Parathyroid adenoma (tissue), 2 donors: ENCODE measurements at regions not wholly inside any gene's neighbourhood (a gene's known extent, or its start where the extent isn't known, plus 50 kb on each side); places are given as distances from the start of the nearest gene placed in this dataset.

Experiments used
- H2AFZ ChIP-seq: fragments of 300-600 bp; sonication (generic); one replicate; pipeline ENCODE4 v1.7.0; 2017; ENCODE audit warnings: antibody characterized with exemption, mild to moderate bottlenecking
- H3K27ac ChIP-seq: fragments of 300-600 bp; sonication (generic); one replicate; pipeline ENCODE4 v1.7.0; 2017
- H3K27me3 ChIP-seq: fragments of 300-600 bp; sonication (generic); one replicate; pipeline ENCODE4 v1.7.0; 2017; ENCODE audit warnings: low read length; ENCODE audit not compliant: control insufficient read depth, insufficient read depth
- H3K36me3 ChIP-seq: fragments of 300-600 bp; sonication (generic); one replicate; pipeline ENCODE4 v1.7.0; 2017; ENCODE audit warnings: low read length; ENCODE audit not compliant: control insufficient read depth, insufficient read depth
- H3K4me1 ChIP-seq: fragments of 300-600 bp; sonication (generic); one replicate; pipeline ENCODE4 v1.7.0; 2017; ENCODE audit warnings: control low read depth
- H3K4me2 ChIP-seq: fragments of 300-600 bp; sonication (generic); one replicate; pipeline ENCODE4 v1.7.0; 2017; ENCODE audit warnings: low read length
- H3K4me3 ChIP-seq: fragments of 300-600 bp; sonication (generic); one replicate; pipeline ENCODE4 v1.7.0; 2017; ENCODE audit warnings: low read depth, low read length
- H3K79me2 ChIP-seq: fragments of 300-600 bp; sonication (generic); one replicate; pipeline ENCODE4 v1.7.0; 2017; ENCODE audit warnings: control low read depth
- H3K9ac ChIP-seq: fragments of 300-600 bp; sonication (generic); one replicate; pipeline ENCODE4 v1.7.0; 2017; ENCODE audit warnings: mild to moderate bottlenecking
- H3K9me3 ChIP-seq: fragments of 300-600 bp; sonication (generic); one replicate; pipeline ENCODE4 v1.7.0; 2017; ENCODE audit warnings: low read length; ENCODE audit not compliant: control insufficient read depth
- TF ChIP-seq, protein P1 (sequence below): fragments of 300-600 bp; sonication (generic); IDR thresholded peaks from one replicate; pipeline ENCODE4 v1.7.0; 2017; ENCODE audit warnings: antibody characterized with exemption, mild to moderate bottlenecking
- donor health status: primary hyperparathyroidism.

DNA sequence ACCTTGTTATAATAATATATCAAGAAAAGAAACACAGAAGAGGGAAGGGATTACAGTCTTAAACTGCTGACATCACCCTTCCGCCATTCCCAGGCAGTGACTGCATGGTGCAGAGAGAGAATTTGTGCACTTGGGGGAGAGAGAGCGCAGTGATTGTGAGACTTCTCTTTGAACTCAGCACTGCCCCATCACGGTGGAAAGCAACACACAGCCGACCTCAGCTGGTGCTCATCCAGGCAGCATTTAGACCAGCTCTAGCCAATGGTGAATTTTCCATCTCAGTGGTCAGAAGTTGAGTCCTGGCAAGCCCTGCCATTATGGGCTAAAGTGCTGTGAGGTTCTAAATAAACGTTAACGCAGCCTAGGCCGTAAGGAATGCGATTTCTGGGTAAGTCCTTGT, 1681.5 kb downstream of the EFNB2 start:
- no peaks in the 10 kb centered on the region for H3K36me3 ChIP-seq
- H3K4me3 ChIP-seq = no peak overlapping the region
- H3K4me2 ChIP-seq = no peak overlapping the region
- H3K79me2 ChIP-seq = no peaks in the 10 kb centered on the region
- H2AFZ ChIP-seq = no peak overlapping the region
- no peaks in the 10 kb centered on the region for H3K9me3 ChIP-seq
- TF ChIP-seq, protein P1, sequence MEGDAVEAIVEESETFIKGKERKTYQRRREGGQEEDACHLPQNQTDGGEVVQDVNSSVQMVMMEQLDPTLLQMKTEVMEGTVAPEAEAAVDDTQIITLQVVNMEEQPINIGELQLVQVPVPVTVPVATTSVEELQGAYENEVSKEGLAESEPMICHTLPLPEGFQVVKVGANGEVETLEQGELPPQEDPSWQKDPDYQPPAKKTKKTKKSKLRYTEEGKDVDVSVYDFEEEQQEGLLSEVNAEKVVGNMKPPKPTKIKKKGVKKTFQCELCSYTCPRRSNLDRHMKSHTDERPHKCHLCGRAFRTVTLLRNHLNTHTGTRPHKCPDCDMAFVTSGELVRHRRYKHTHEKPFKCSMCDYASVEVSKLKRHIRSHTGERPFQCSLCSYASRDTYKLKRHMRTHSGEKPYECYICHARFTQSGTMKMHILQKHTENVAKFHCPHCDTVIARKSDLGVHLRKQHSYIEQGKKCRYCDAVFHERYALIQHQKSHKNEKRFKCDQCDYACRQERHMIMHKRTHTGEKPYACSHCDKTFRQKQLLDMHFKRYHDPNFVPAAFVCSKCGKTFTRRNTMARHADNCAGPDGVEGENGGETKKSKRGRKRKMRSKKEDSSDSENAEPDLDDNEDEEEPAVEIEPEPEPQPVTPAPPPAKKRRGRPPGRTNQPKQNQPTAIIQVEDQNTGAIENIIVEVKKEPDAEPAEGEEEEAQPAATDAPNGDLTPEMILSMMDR = no peak
- H3K9ac ChIP-seq = no peak overlapping the region
- H3K27ac ChIP-seq = no peak overlapping the region
- no peaks in the 10 kb centered on the region for H3K27me3 ChIP-seq
- no peaks in the 10 kb centered on the region for H3K4me1 ChIP-seq

DNA sequence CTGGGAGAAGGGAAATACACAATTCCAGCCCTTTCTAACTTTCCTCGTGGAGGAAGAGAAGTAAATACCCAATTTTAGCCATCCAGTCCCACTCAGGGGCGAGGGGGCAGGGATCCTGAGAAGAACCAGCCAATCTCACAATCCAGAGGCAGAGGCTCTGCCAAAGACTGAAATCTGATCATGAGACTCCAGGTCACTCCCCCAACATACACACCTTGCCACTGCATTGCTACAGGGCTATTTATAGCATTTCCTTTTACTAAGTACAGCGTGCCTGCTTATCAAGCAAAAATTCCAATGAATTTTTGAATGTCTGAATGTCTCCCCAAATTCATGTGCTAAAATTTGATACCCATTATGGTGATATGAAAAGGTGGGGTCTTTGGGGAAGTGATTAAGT, 1687.5 kb downstream of the EFNB2 start:
- no peaks in the 10 kb centered on the region for H3K36me3 ChIP-seq
- no peaks in the 10 kb centered on the region for H3K4me1 ChIP-seq

DNA sequence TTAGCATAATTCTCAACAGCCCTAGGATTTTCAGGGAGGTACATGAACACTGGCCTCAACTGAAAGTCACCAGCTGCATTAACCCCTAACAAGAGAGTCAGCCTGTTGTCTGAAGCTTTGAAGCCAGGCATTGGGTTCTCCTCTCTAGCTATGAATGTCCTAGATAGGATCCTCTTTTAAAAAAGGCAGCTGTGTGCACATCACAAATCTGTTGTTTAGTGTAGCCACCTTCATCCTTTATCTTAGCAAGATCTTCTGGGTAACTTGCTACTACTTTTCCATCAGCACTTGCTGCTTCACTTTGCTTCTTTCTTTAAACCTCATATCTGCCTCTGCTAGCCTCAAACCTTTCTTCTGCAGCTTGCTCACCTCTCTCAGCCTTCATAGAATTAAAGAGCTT, 1692.1 kb downstream of the EFNB2 start:
- H3K27me3 ChIP-seq = no peaks in the 10 kb centered on the region
- no peak overlapping the region for H2AFZ ChIP-seq
- no peak overlapping the region for H3K4me3 ChIP-seq
- H3K27ac ChIP-seq = no peak overlapping the region
- no peak overlapping the region for H3K9ac ChIP-seq
- no peaks in the 10 kb centered on the region for H3K36me3 ChIP-seq
- H3K4me1 ChIP-seq = no peaks in the 10 kb centered on the region
- TF ChIP-seq, protein P1 = no peak
- H3K79me2 ChIP-seq = no peaks in the 10 kb centered on the region
- no peak overlapping the region for H3K4me2 ChIP-seq
- no peaks in the 10 kb centered on the region for H3K9me3 ChIP-seq

More for the DNA sequence above, 1687.5 kb downstream of the EFNB2 start:
- H3K79me2 ChIP-seq = no peaks in the 10 kb centered on the region
- H3K27ac ChIP-seq = no peak overlapping the region
- peak overlapping the region; percentile 1 for H3K4me2 ChIP-seq
- no peak overlapping the region for H3K9ac ChIP-seq
- no peak overlapping the region for H3K4me3 ChIP-seq
- no peaks in the 10 kb centered on the region for H3K9me3 ChIP-seq
- TF ChIP-seq, protein P1 = no peak
- H3K27me3 ChIP-seq = no peaks in the 10 kb centered on the region
- no peak overlapping the region for H2AFZ ChIP-seq

DNA sequence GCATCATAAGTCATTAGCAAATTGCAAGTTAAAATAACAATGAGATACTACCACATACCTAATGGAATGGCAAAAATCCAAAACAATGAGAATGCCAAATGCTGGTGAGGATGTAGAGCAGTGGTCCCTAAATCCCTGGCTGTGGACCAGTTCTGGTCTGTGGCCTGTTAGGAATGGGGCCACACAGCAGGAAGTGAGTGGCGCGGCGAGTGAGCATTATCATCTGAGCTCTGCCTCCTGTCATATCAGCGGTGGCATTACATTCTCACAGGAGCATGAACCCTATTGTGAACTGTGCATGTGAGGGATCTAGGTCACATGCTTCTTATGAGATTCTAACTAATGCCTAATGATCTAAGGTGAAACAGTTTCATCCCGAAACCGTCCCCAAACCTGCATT, 1694.4 kb downstream of the EFNB2 start:
- Histone ChIP-seq H3K79me2 (no peaks in the 10 kb centered on the region), H2AFZ (no peak overlapping the region), H3K36me3 (no peaks in the 10 kb centered on the region), H3K4me1 (no peaks in the 10 kb centered on the region), H3K9ac (no peak overlapping the region), H3K27ac (no peak overlapping the region), H3K4me3 (no peak overlapping the region), H3K9me3 (no peaks in the 10 kb centered on the region), H3K4me2 (no peak overlapping the region), H3K27me3 (no peaks in the 10 kb centered on the region)
- TF ChIP-seq, protein P1 = no peak

DNA sequence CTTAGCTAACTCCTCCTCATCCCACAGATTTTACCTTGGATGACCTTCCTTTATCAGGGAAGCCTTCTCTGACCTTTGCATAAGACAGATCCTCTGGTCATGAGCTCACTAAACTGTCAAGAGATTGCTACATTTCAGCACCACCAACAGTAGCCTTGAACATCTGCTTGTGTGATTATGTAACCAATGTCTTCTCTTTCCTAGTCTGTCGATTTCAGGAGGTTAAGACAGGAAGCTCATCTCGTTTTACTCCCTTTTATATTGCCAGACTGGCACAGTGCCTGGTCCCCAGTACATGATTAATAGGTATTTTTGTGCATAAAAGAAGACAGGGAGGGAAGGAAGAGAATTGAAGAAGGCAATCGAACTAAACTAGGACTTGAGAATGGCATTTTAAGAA, 1697.7 kb downstream of the EFNB2 start:
- H3K27me3 ChIP-seq = no peaks in the 10 kb centered on the region
- H3K4me2 ChIP-seq = no peak overlapping the region
- H2AFZ ChIP-seq = no peak overlapping the region
- H3K4me1 ChIP-seq = no peaks in the 10 kb centered on the region
- H3K27ac ChIP-seq = no peak overlapping the region
- H3K36me3 ChIP-seq = no peaks in the 10 kb centered on the region
- TF ChIP-seq, protein P1 = no peak
- H3K9ac ChIP-seq = no peak overlapping the region
- H3K79me2 ChIP-seq = no peaks in the 10 kb centered on the region
- H3K4me3 ChIP-seq = no peak overlapping the region
- H3K9me3 ChIP-seq = no peaks in the 10 kb centered on the region
